HG02588 (cell line): ENCODE measurements at regions not wholly inside any gene's neighbourhood (a gene's known extent, or its start where the extent isn't known, plus 50 kb on each side); places are given as distances from the start of the nearest gene placed in this dataset.

ENCODE experiments used
- ATAC-seq: cut with Tn5 transposase; IDR thresholded peaks from one replicate; pipeline ENCODE4 v1.9.1; 2021; ENCODE audit warnings: mild to moderate bottlenecking, moderate library complexity; ENCODE audit not compliant: unreplicated experiment

- ATAC-seq: no peak
These were observed 159.4 kb upstream of the TENM3 start for GRCh38 chr4:182083671-182084410.

- ATAC-seq: no peak
These were observed 158.1 kb upstream of the TENM3 start for GRCh38 chr4:182085051-182085480.

GRCh38 chr4:182089326-182089725 lies 153.9 kb upstream of the TENM3 start:
- no peak for ATAC-seq

- no peak for ATAC-seq
These were observed 153.0 kb upstream of the TENM3 start for GRCh38 chr4:182090186-182090585.

GRCh38 chr4:182091128-182091527 lies 152.1 kb upstream of the TENM3 start:
- no peak for ATAC-seq

- ATAC-seq: no peak
These were observed 149.8 kb upstream of the TENM3 start for GRCh38 chr4:182093431-182093831.

GRCh38 chr4:182093935-182094334 lies 149.3 kb upstream of the TENM3 start:
- no peak for ATAC-seq

GRCh38 chr4:182101618-182102017 lies 141.6 kb upstream of the TENM3 start:
- no peak for ATAC-seq

- ATAC-seq: no peak
These were observed 140.6 kb upstream of the TENM3 start for GRCh38 chr4:182102576-182102975.

- ATAC-seq: no peak
These were observed 139.4 kb upstream of the TENM3 start for GRCh38 chr4:182103614-182104319.

GRCh38 chr4:182105416-182105815 lies 137.8 kb upstream of the TENM3 start:
- no peak for ATAC-seq

GRCh38 chr4:182107931-182108330 lies 135.3 kb upstream of the TENM3 start:
- ATAC-seq: no peak

- ATAC-seq: no peak
These were observed 131.6 kb upstream of the TENM3 start for GRCh38 chr4:182111586-182111985.

- ATAC-seq: no peak
These were observed 129.4 kb upstream of the TENM3 start for GRCh38 chr4:182113779-182114178.

GRCh38 chr4:182124359-182124758 lies 118.8 kb upstream of the TENM3 start:
- ATAC-seq: no peak

- ATAC-seq: no peak
These were observed 117.1 kb upstream of the TENM3 start for GRCh38 chr4:182126096-182126495.

GRCh38 chr4:182126603-182127002 lies 116.6 kb upstream of the TENM3 start:
- ATAC-seq: no peak

GRCh38 chr4:182133033-182133432 lies 110.2 kb upstream of the TENM3 start:
- ATAC-seq: no peak

- no peak for ATAC-seq
These were observed 108.9 kb upstream of the TENM3 start for GRCh38 chr4:182134261-182134660.

GRCh38 chr4:182136201-182136600 lies 107.0 kb upstream of the TENM3 start:
- no peak for ATAC-seq

- ATAC-seq: no peak
These were observed 105.9 kb upstream of the TENM3 start for GRCh38 chr4:182137343-182137742.

GRCh38 chr4:182139491-182139890 lies 103.7 kb upstream of the TENM3 start:
- no peak for ATAC-seq
